HG02759 (cell line): ENCODE measurements at regions not wholly inside any gene's neighbourhood (a gene's known extent, or its start where the extent isn't known, plus 50 kb on each side); places are given as distances from the start of the nearest gene placed in this dataset.
"Not testable (repeated sequence)": the region's sequence is repeated elsewhere in the genome, so short reads cannot be mapped to it uniquely, and the experiment has no call there.

Source experiments
- ATAC-seq: cut with Tn5 transposase; IDR thresholded peaks from one replicate; pipeline ENCODE4 v1.9.1; 2021; ENCODE audit warnings: mild to moderate bottlenecking, moderate library complexity; ENCODE audit not compliant: unreplicated experiment

- ATAC-seq, result not testable (repeated sequence)
These were observed 340.4 kb downstream of the CEP170 start for GRCh38 chr1:242914729-242915128.

GRCh38 chr1:242912855-242913254, 342.2 kb downstream of the CEP170 start:
- not testable (repeated sequence) for ATAC-seq

GRCh38 chr1:242900558-242900957, 354.5 kb downstream of the CEP170 start:
- ATAC-seq, result peak; percentile 77

GRCh38 chr1:242890192-242890741, 364.8 kb downstream of the CEP170 start:
- ATAC-seq, result no peak

GRCh38 chr1:242886137-242886536, 361.6 kb upstream of the PLD5 start:
- peak; percentile 93 for ATAC-seq

GRCh38 chr1:242880022-242880421, 355.5 kb upstream of the PLD5 start:
- ATAC-seq, result not testable (repeated sequence)

- ATAC-seq, result no peak
These were observed 353.2 kb upstream of the PLD5 start for GRCh38 chr1:242877743-242878142.

- ATAC-seq, result no peak
These were observed 352.7 kb upstream of the PLD5 start for GRCh38 chr1:242877229-242877628.

GRCh38 chr1:242876030-242876429, 351.5 kb upstream of the PLD5 start:
- no peak for ATAC-seq

- ATAC-seq, result no peak
These were observed 349.2 kb upstream of the PLD5 start for GRCh38 chr1:242873661-242874060.

GRCh38 chr1:242872521-242872920, 348.0 kb upstream of the PLD5 start:
- ATAC-seq, result no peak

GRCh38 chr1:242871471-242872030, 347.1 kb upstream of the PLD5 start:
- ATAC-seq, result no peak

- ATAC-seq, result no peak
These were observed 346.5 kb upstream of the PLD5 start for GRCh38 chr1:242870966-242871365.

- ATAC-seq, result no peak
These were observed 331.8 kb upstream of the PLD5 start for GRCh38 chr1:242856289-242856688.

- ATAC-seq, result no peak
These were observed 330.0 kb upstream of the PLD5 start for GRCh38 chr1:242854466-242854865.

GRCh38 chr1:242847390-242847993, 323.0 kb upstream of the PLD5 start:
- no peak for ATAC-seq

- no peak for ATAC-seq
These were observed 317.6 kb upstream of the PLD5 start for GRCh38 chr1:242842094-242842493.

GRCh38 chr1:242839101-242839500, 314.6 kb upstream of the PLD5 start:
- ATAC-seq, result no peak

GRCh38 chr1:242836423-242836822, 311.9 kb upstream of the PLD5 start:
- ATAC-seq, result no peak

- ATAC-seq, result no peak
These were observed 304.3 kb upstream of the PLD5 start for GRCh38 chr1:242828828-242829227.

GRCh38 chr1:242828199-242828598, 303.7 kb upstream of the PLD5 start:
- ATAC-seq, result no peak

GRCh38 chr1:242827538-242827937, 303.0 kb upstream of the PLD5 start:
- no peak for ATAC-seq
